ENCODE measurements at regions not wholly inside any gene's neighbourhood (a gene's known extent, or its start where the extent isn't known, plus 50 kb on each side); places are given as distances from the start of the nearest gene placed in this dataset.

DNA sequence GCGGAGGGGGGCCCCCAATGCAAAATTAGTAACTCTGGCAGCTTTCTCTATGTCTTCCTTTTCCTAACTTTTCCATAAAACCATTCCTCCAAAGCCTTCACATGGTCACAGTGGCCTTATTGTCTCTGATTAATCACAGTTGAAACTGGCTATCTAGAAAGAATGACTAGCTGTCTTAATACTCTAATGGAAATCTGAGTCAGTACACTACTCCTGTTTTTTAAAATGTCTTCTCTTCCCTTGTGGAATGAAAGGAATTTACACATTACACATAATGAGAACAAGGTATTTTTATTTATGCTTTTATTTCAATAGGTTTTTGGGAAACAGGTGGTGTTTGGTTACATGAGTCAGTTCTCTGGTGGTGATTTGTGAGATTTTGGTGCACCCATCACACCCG, 66.3 kb upstream of the PUDP start:
- H3K4me1 ChIP-seq (ENCODE audit: control insufficient read depth in 5 of 5, insufficient read depth in 5 of 5, low read length in 5 of 5), result no peaks in the 10 kb centered on the region
- H3K27ac ChIP-seq (ENCODE audit: low read depth, low read length), result no peak overlapping the region

DNA sequence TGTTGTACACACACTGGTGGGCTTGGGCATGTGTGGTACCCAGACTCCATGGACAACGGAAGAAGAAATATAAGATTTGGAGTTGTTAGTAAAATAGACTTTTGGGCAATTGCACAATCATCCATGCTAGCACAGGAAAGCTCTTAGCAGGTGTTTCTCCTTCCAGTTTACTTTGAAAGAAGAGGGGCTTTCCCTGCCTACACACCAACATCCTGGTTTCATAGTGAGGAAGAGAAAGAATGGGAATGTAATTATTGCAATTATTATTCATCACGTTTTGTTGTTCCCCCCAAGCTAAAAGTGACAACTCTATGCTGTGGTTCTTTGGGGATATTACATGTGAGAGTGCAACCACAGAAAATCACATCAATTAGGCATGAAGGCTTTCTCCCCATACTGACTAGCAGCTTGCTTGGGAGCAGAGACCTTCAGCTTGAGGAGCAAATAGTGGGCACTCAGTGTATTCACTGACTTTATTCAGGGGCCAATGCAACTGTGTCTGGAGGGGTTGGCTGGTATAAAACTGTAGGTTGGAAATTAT, 57.2 kb upstream of the PUDP start:
- Histone ChIP-seq H3K4me3 (ENCODE audit: low read depth in 1 of 5, low read length in 5 of 5) (no peak overlapping the region), H3K9ac (ENCODE audit: low read length in 5 of 5) (no peak overlapping the region), H3K27me3 (ENCODE audit: control insufficient read depth in 5 of 5, insufficient read depth in 4 of 5, low read length in 5 of 5) (no peaks in the 10 kb centered on the region), H3K4me1 (ENCODE audit: control insufficient read depth in 5 of 5, insufficient read depth in 5 of 5, low read length in 5 of 5) (no peaks in the 10 kb centered on the region), H3K9me3 (ENCODE audit: control insufficient read depth in 5 of 5, low read length in 5 of 5) (no peaks in the 10 kb centered on the region), H3K27ac (ENCODE audit: low read depth, low read length) (no peak overlapping the region), H3K36me3 (ENCODE audit: control insufficient read depth in 5 of 5, insufficient read depth in 5 of 5, low read length in 5 of 5) (no peaks in the 10 kb centered on the region)

More for the DNA sequence above, 66.3 kb upstream of the PUDP start:
- Histone ChIP-seq H3K9me3 (ENCODE audit: control insufficient read depth in 5 of 5, low read length in 5 of 5) (no peaks in the 10 kb centered on the region), H3K36me3 (ENCODE audit: control insufficient read depth in 5 of 5, insufficient read depth in 5 of 5, low read length in 5 of 5) (no peaks in the 10 kb centered on the region), H3K27me3 (ENCODE audit: control insufficient read depth in 5 of 5, insufficient read depth in 4 of 5, low read length in 5 of 5) (no peaks in the 10 kb centered on the region), H3K9ac (ENCODE audit: low read length in 5 of 5) (no peak overlapping the region), H3K4me3 (ENCODE audit: low read depth in 1 of 5, low read length in 5 of 5) (no peak overlapping the region)

GRCh38 chrX:7204619-7205018, 56.7 kb upstream of the PUDP start:
- H3K27me3 ChIP-seq (ENCODE audit: control insufficient read depth in 5 of 5, insufficient read depth in 4 of 5, low read length in 5 of 5), result no peaks in the 10 kb centered on the region

GRCh38 chrX:7202206-7202605, 54.3 kb upstream of the PUDP start:
- Histone ChIP-seq H3K4me3 (ENCODE audit: low read depth in 1 of 5, low read length in 5 of 5) (no peak overlapping the region), H3K9me3 (ENCODE audit: control insufficient read depth in 5 of 5, low read length in 5 of 5) (no peaks in the 10 kb centered on the region), H3K27me3 (ENCODE audit: control insufficient read depth in 5 of 5, insufficient read depth in 4 of 5, low read length in 5 of 5) (no peaks in the 10 kb centered on the region), H3K27ac (ENCODE audit: low read depth, low read length) (no peak overlapping the region), H3K36me3 (ENCODE audit: control insufficient read depth in 5 of 5, insufficient read depth in 5 of 5, low read length in 5 of 5) (no peaks in the 10 kb centered on the region), H3K9ac (ENCODE audit: low read length in 5 of 5) (no peak overlapping the region), H3K4me1 (ENCODE audit: control insufficient read depth in 5 of 5, insufficient read depth in 5 of 5, low read length in 5 of 5) (no peaks in the 10 kb centered on the region)

More at GRCh38 chrX:7204619-7205018, 56.7 kb upstream of the PUDP start:
- no peak overlapping the region for H3K4me3 ChIP-seq (ENCODE audit: low read depth in 1 of 5, low read length in 5 of 5)
- no peaks in the 10 kb centered on the region for H3K36me3 ChIP-seq (ENCODE audit: control insufficient read depth in 5 of 5, insufficient read depth in 5 of 5, low read length in 5 of 5)
- H3K27ac ChIP-seq (ENCODE audit: low read depth, low read length), result no peak overlapping the region
- H3K9ac ChIP-seq (ENCODE audit: low read length in 5 of 5), result no peak overlapping the region
- no peaks in the 10 kb centered on the region for H3K9me3 ChIP-seq (ENCODE audit: control insufficient read depth in 5 of 5, low read length in 5 of 5)
- H3K4me1 ChIP-seq (ENCODE audit: control insufficient read depth in 5 of 5, insufficient read depth in 5 of 5, low read length in 5 of 5), result no peaks in the 10 kb centered on the region

GRCh38 chrX:7201496-7201895, 53.5 kb upstream of the PUDP start:
- Histone ChIP-seq H3K9me3 (ENCODE audit: control insufficient read depth in 5 of 5, low read length in 5 of 5) (no peaks in the 10 kb centered on the region), H3K9ac (ENCODE audit: low read length in 5 of 5) (no peak overlapping the region), H3K27me3 (ENCODE audit: control insufficient read depth in 5 of 5, insufficient read depth in 4 of 5, low read length in 5 of 5) (no peaks in the 10 kb centered on the region), H3K4me3 (ENCODE audit: low read depth in 1 of 5, low read length in 5 of 5) (no peak overlapping the region), H3K4me1 (ENCODE audit: control insufficient read depth in 5 of 5, insufficient read depth in 5 of 5, low read length in 5 of 5) (no peaks in the 10 kb centered on the region), H3K36me3 (ENCODE audit: control insufficient read depth in 5 of 5, insufficient read depth in 5 of 5, low read length in 5 of 5) (no peaks in the 10 kb centered on the region), H3K27ac (ENCODE audit: low read depth, low read length) (no peak overlapping the region)

- no peaks in the 10 kb centered on the region for H3K27me3 ChIP-seq (ENCODE audit: control insufficient read depth in 5 of 5, insufficient read depth in 4 of 5, low read length in 5 of 5)
- no peak overlapping the region for H3K9ac ChIP-seq (ENCODE audit: low read length in 5 of 5)
- H3K27ac ChIP-seq (ENCODE audit: low read depth, low read length), result no peak overlapping the region
- H3K36me3 ChIP-seq (ENCODE audit: control insufficient read depth in 5 of 5, insufficient read depth in 5 of 5, low read length in 5 of 5), result peaks cover 0 to 6% (median 0%) of the 10 kb centered on the region in 5 donors
- no peaks in the 10 kb centered on the region for H3K4me1 ChIP-seq (ENCODE audit: control insufficient read depth in 5 of 5, insufficient read depth in 5 of 5, low read length in 5 of 5)
- no peaks in the 10 kb centered on the region for H3K9me3 ChIP-seq (ENCODE audit: control insufficient read depth in 5 of 5, low read length in 5 of 5)
- no peak overlapping the region for H3K4me3 ChIP-seq (ENCODE audit: low read depth in 1 of 5, low read length in 5 of 5)
These were observed 50.5 kb upstream of the PUDP start for GRCh38 chrX:7198499-7198898.
